ENCODE measurements at regions not wholly inside any gene's neighbourhood (a gene's known extent, or its start where the extent isn't known, plus 50 kb on each side); places are given as distances from the start of the nearest gene placed in this dataset.

DNA sequence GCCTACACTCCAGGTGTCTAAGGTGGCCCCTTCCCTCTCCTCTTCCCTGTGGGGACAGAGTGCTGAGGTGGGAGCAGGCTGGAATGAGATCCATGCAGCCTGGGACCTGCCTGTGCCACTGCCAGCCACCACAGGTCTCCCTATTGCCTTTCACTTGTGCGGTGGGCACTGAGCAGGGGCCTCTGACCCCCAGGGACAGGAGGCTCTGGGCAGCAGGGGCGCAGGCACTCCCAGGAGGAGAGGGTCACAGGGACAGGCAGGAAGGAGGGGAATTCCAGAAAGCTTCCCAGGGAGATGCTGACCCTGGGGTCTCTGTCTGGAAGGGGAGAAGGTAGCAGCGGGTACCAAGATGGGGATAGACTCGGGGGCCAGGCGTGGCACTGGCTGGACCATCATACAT is 228.5 kb upstream of the B3GAT1 start:
- DNase-seq, result no peak

DNA sequence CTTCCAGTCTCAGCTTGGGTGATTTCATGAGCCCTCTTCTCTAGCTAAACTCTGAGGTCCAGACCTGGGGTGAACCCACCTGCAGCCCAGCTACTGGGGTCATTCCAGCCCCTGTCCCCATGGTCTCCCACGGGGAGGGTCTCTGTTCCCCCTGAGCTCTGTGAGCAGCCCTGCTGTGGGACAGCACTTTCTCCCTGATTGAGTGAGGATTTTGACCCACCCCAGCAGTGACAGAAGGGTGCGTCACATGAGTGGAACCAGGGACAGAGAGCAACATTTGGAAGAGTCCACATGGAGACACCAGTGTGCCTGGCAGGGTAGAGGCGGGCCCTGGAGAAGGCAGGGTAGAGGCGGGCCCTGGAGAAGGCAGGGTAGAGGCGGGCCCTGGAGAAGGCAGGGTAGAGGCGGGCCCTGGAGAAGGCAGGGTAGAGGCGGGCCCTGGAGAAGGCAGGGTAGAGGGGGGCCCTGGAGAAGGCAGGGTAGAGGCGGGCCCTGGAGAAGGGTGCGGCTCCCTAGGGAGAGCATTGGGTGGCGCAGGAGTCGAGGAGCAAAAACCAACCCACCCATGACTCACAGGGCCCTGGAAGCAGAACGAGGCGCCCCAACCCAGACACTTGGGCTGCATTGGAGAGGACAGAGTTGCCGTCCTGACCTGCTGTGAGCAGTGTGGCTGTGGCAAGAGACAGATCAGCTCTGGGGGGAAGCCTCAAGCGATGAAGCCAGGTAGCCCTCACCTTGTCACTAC is 227.7 kb upstream of the B3GAT1 start:
- no peak for DNase-seq

DNA sequence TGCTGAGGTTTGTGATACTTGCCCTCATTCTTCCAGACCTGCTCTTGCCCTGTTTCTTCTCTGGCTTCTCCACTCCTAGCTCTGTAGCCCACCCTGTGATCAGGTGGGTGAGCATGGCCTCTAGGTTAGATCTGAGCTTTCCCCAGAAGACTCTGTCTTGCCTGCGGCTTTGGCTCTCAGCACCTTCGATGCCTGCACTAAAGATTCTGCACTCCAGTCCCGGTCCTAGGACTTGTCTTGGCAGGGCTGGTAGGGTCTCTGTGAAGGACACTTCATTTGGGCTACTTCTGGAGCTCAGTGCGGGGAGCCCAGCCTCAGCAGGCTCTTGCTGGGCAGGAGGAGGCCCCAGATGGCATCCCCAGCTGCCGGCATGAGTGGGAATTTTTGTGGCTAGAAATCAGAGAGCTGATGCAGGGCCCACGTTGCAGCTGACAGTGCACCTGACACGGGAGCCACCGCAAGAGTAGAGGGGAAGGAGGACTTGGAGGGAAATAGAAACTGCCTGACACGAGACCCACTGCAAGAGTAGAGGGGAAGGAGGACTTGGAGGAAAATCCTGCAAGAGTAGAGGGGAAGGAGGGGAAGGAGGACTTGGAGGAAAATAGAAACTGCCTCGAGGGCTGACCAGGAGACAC is 226.9 kb upstream of the B3GAT1 start:
- no peak for DNase-seq

DNA sequence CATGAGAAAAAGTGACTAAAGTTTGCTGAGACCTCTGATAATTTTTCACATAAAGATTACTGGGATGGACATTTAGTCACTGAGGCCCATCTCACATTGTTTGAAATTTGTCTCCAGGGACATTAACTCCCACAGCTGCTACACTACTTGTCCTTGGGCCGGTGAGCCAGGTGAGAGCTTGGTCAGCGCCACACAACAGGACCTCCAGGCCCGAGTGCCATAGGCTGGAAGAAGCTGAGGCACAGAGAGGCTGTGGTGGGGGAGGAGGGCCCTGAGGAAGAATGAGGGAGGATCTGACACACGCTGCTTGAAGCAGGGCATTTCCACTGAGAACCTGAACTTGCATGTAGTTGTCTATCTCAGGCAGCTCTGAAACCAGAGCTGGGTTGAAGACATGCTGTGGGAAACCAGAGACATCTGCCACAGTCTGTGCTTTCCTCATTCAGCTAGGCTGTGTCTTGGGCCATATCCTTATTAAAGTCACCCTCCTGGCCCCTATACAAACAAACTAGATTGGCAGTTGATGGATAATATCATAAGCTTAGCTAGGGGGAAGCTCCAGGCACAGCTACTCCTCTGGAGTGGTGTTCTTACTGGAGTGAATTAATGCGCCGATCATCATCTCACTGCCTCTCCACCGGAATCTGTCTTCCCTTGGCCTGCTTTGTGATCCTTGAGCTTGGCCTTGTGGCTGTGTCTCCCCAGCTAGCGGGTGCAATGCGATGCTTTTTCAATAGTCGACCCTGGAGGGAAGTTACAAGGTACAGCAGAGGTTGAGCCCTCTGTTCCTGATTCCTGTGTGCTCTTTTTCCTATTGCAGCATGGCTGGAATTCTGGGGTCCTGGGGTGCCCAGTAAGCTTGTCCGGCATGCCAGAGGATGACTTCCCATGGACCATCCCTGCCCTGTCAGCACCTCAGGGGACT is 225.3 kb upstream of the B3GAT1 start:
- DNase-seq, result no peak

DNA sequence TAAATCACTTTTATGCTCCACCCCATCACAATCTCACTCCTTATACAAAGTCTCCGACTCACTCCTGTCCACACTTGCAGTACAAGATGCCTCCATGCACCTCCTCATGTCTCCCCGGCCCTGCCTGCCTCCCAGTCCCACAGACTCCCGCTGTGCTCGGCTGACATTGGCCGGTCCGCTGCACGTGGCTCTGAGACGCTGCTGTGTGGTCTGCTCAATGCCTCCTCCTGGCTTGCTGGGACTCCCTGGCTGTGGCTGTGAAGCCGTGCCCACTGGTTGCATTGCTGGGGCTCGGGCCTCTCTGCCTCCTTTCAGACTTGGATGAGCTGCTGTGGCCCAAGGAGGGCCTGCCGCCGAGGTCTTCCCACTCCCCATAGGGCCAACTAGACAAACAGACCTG is 224.0 kb upstream of the B3GAT1 start:
- DNase-seq, result no peak

DNA sequence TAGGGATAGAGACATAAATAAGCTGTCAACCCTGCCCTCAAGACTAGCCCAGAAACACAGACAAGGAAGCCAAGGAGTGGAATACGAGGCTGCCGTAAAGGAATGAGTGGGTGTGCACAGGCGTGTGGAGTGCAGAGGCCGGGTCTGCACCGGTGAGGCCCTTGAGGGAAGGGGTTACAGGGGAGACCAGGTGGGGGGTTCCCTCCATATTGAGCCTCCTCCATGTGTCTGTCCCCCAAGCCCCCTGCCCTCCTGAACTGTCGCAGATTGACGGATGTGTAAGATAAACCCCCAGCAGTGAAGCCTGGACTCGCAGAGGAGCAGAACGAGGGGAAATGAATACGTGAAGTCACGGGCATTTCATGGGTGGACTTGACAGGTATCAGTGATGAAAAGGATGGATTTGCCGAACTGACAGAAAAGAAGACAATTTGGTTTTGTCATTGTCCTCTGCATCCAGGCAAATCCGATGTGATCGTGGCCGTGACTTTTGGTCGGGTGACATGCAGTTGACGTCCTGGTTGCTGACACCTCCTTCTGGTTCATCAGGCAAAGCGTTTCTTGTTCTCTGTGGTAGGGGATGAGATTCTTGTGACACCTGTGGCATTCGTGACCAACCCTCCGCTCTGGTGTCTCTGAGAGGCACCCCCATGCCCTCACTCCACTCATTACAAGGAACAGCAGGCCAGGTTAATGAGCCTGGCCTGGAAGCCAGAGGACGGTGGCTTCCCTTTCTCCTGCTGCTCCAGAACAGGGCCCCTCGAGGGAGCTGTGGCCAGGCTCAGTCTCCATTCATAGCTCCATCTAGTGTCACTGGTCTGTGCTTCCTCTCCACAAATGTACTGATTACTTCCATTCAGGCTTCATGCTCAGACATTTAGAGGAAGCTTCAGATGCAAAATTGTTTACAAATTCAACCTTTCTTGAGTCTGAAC is 223.1 kb upstream of the B3GAT1 start:
- DNase-seq, result no peak

DNA sequence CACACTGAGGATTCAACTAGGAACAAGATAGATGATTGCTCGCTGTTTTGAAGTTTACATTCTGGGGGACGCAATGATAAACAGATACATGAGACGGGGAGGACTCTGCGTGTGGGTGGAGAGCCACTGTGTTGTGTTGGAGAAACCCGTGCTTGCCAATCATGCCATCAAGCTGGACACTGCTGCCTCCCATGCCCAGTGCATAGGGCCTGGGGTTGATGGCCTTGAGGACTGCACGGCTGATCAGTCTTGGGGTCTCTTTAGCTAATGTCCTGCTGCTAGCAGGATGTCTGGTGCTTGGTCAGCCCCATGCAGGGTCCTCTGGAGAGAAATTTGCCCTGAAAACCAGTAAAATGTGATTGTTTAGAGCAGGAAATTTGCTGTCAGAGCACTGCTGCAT is 221.2 kb upstream of the B3GAT1 start:
- no peak for DNase-seq

DNA sequence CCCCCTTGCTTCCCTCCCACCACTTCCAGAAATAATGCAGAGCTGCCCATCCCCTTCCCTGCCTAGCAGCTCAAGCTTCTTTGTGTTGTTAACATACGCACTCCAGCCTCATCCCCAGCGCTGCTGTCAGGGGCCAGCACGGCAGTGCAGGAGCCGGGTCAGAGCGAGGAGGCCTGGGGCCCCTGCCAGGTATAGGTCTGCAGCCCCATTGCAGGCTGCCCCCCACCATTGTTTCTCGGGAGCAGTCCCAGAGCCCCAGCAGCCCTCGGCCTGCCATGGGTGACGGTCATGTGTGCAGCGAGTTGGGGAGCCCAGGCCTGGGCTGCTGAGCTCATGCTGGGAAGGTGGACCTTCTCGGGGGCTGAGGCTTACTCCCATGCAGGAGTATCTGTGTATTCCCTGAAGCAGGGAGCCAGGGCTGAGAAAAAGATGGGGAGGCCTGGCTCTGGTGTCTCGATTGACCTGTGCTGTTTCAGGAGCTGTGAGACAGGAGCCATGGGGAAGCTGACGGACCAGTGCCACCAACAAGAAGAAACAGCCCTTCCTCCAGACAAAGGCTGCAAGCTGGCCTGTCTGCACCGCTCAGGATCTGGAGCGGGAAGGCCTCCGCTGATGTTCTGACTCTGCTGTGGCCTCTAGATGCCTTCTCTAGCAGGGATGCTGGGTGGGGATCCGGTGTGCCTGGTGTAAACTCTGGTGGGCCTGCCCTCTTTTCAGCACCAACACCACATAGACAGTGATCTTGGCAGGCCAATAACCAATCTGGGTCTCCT is 220.5 kb upstream of the B3GAT1 start:
- no peak for DNase-seq

DNA sequence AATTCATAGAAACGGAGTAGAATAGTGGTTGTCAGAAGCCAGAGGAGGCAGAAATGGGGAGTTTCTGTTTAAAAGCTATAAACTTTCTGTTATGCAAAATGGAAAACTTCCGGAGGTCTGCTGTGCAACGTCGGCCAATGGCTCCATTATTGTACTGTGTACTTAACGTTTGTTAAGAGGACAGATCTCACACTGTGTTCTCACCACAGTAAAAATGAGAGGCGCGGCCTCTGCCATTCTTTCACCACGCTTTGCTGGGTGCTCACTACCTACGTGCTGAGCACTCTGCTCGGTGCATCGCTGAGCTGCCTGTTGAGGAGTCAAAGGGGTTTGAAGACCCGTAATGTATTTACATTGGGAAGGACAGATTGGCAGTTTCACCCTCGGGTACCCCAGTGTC is 218.8 kb upstream of the B3GAT1 start:
- no peak for DNase-seq

DNA sequence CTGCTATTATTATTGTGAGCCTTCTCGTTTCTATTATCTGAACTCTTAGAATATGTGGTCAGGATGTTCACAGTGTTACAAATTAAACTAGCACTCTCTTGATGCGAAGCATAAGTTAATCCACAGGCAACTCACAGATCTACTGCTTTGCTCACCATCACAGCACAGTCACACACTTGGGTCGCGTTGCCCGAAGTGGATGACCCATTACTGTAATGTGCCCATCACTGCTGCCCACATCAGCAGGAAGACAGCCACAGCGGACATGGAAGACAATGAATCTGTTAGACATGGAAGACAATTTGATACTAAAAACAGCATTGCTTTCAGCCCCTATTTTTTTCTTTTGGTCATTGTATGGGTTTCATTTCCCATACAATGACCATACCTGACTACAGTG is 216.4 kb upstream of the B3GAT1 start:
- DNase-seq, result no peak

DNA sequence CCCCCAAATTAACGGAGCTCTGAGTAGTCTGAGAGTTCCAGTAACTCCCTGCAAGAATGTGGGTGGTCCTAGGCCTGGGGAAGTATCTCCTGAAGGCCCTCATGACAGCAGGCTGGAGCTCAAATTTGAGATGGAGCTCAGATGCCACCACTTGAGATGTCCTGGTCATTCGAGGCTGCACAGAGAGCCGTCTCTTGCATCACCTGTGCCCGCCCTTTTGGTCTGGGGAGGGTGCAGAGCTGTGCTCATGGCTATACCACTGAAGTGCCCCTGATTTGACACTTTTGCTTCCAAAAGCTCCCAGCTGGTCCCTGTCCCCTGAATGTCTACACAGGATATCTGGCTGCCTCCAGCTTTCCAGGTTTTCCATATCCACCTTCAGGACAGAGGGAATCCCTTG is 214.0 kb upstream of the B3GAT1 start:
- DNase-seq, result no peak

DNA sequence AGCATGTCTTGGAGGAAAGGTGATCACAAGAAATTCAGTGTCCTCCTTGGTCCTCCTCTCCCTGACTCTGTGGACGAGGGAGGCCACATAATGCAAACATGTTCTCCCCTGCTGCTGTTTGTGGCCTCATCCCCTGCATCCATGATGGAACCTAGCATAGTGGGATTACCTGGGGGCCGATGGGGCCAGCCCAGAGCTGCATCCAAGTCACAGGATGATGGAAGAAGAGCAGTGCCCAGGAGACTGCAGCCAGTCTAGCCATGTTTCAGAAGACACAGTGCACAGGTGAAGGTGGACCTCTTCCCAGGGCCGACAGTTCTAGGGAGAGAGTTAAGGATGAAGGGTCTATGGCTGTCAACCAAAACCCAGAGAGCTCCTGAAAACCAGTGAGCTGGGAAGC is 213.6 kb upstream of the B3GAT1 start:
- no peak for DNase-seq

DNA sequence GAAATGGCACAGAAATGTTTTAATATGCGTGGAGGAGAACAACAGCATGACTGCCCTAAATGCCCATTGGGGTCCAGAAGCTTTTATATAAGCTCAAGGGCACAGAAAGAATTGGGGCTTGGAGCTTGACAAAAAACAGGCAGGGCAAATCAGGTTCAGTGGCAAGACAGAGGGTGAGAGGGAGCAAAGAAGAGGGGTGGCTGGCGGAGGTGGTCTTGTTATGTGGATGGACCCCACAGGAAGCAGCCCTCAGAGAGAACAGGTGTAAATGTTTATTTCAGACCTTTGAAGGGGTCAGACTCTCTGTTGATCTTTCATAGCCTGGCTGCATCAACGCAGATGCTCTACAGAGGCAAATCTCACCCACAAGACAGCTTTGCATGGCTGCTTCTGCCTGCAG is 213.1 kb upstream of the B3GAT1 start:
- DNase-seq, result no peak

DNA sequence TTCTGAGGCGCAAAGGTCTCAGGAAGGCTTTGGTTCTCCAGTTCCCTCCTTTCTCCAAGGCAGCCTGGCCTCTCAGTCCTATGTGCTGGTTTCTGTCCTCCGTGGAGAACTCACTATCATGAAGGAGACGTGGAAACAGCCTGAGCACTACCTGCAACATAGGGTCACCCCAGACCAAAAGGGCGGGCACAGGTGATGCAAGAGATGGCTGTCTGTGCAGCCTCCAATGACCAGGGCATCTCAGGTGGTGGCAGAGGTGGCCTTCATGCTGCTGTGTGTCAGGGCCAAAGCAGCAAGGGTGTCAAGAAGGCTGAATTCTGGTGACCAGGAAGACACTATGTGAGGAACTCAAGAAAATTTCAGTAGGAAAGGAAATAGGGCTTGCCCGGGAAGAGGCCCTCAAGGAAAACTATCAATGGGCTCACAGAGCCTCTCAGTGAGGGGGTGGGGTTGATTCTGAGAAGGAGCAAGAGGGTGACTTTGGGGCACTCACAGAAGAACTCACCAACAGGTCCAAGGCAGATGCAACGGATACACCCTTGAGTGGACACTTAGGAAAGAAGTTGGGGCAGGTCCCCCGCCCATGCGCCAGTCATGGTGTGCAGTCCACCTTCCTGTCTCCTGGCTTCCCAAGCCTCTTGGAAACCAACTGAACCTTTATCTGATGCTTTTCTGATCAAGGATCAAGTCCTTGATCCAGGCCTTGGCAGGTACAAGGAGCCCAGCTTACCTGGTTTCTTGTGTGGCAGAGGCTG is 212.3 kb upstream of the B3GAT1 start:
- DNase-seq, result no peak

DNA sequence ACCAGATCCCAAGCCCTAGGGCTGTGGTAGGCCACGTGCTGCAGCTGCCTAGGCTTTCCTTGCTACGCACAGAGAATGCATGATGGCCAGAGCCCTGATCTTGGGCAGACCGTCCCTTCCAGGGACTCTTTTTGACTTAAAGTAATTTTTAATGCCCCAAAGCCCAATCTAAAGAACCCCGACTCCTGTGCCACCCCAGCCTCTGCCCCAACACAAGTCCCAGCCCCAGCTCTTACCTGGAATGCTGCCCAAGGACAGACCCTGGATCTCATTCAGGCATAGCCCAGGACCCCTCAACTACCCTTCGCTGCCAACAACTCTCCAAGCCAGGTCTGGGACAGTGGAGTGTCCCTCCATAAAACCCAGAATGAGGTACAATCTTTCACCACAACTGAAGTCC is 211.7 kb upstream of the B3GAT1 start:
- DNase-seq, result no peak

DNA sequence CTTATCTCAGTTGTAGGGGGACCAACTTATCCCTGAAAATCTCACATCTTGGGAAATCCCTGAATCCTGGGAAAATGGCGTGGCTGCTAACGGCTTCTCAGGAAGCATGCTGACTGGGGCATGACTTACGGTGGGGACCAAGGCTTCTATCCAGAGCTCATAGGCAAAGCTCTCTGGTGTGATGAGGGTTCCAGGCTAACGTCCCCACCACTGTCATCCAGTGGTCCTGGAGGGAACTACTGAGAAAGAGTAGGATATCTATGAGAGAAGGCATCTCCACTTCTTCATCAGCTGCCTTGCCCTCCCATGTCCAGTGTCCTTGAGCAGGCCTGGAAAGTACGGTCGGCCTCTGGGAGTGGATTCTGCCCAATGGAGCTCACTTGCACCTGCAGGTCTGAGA is 210.4 kb upstream of the B3GAT1 start:
- no peak for DNase-seq

DNA sequence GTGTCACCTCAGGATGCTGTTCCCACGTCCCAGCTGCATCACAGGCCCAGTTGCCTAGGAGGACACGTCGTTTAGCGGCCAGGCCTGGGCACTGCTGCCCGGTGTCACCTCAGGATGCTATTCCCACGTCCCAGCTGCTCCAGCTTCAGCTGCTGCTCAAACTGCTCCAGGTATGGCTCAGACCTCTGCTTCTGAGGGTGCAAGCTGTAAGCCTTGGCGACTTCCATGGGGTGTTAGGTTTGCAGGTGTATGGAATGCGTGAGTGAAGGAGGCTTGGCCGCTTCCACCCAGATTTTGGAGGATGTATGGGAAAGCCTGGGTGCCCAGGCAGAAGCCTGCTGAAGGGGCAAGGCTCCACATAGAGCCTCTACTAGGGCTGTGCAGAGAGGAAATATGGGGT is 205.3 kb upstream of the B3GAT1 start:
- no peak for DNase-seq

DNA sequence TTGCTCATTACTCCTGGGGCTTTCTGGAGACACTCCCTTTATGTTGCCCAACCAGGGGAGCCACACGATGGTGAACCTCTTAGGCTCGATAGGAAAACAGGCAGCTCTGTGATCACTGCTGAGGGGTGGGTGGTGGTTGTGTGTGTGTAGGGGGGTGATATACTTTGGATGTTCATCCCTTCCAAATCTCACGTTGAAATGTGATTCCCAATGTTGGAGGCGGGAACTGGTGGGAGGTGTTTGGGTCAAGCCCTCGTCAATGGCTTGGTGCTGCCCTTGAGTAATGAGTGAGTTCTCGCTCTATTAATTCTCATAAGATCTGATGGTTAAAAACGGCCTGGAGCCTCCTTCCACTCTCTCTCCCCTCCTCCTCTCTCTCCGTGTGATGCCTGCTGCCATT is 204.0 kb upstream of the B3GAT1 start:
- no peak for DNase-seq

DNA sequence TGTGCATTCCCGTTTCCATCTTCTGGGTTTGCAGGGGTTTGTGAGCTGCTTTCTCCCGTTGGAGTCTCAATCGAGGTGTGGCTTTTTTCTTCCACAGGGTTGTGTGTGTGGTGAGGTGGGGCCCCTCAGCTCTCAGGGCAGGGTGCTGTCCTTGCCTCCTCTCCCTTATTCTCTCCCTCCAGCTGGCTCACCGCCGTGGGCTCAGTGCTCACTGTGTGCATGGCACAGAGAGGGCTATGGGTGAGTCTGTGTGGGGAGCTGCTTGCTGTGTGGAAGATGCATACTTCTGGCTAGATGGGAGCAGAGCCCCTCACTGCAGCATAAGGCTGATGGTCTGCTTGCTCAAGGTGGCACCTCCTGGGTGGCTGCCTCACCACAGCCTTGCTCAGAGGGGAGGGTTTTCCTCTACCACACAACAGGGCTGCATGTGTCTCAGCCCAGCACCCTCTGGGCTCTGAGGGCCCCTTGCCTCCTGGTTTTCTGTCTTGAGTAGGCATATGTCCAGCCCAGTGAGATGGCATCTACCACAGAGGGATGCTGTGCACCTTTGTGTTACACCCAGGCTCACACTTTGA is 203.1 kb upstream of the B3GAT1 start:
- DNase-seq, result no peak

DNA sequence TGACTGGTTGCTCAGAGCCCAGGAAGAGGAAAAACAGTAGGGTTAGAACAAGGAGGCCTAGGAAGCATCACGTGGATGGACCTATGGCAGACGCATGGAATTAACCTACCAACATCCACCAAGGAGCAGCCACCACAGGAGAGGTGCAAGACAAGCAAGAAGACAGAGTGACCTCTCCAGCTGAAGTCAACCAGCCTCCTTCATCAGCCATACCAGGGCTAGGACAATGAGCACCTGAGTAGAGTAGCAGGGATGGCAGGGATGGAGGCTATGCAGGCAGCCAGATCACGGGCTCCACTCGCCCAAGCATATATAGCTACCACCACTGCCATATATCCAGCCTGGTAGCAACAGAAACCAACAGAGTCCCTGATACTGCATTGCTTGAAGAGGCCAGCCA is 202.1 kb upstream of the B3GAT1 start:
- no peak for DNase-seq

DNA sequence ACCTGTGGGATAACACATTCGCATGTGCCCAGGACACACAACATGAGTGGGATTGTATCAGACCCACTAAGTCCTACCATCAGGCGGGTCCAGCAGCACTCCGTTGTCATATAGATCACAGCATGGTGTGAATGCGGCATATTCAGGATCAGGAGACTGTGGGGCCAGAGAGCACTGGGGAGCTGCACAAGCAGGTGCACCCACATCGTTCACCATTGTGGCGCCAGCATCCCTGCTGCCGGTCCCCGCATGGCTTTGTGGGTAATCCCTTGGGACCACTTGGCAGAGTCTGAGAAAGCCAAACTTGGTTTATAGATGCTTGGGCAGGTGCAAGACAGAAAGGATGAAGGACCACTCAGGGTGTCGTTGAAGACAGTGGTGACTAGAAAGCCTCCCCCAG is 201.6 kb upstream of the B3GAT1 start:
- no peak for DNase-seq

All from stimulated activated CD4-positive, alpha-beta T cell treated with anti-CD3 and anti-CD28 coated beads, Interleukin-15, amount 100 ng/mL, for 24 hours (primary cell).